ENCODE measurements at regions not wholly inside any gene's neighbourhood (a gene's known extent, or its start where the extent isn't known, plus 50 kb on each side); places are given as distances from the start of the nearest gene placed in this dataset.

GRCh38 chr10:21247592-21247991 is 277.9 kb downstream of the SKIDA1 start:
- DNase-seq, result no peak

GRCh38 chr10:21246178-21246577 is 279.3 kb downstream of the SKIDA1 start:
- no peak for DNase-seq

GRCh38 chr10:21243748-21244257 is 281.7 kb downstream of the SKIDA1 start:
- no peak for DNase-seq

GRCh38 chr10:21242915-21243314 is 282.6 kb downstream of the SKIDA1 start:
- DNase-seq, result no peak

GRCh38 chr10:21238717-21239116 is 286.8 kb downstream of the SKIDA1 start:
- no peak for DNase-seq

- no peak for DNase-seq
Measured at GRCh38 chr10:21238044-21238443, 287.4 kb downstream of the SKIDA1 start.

GRCh38 chr10:21234761-21235160 is 290.7 kb downstream of the SKIDA1 start:
- no peak for DNase-seq

- no peak for DNase-seq
Measured at GRCh38 chr10:21230219-21230618, 295.3 kb downstream of the SKIDA1 start.

GRCh38 chr10:21217748-21218367 is 307.6 kb downstream of the SKIDA1 start:
- DNase-seq, result no peak

GRCh38 chr10:21217107-21217506 is 308.4 kb downstream of the SKIDA1 start:
- no peak for DNase-seq

GRCh38 chr10:21214329-21214728 is 311.2 kb downstream of the SKIDA1 start:
- no peak for DNase-seq

- DNase-seq, result no peak
Measured at GRCh38 chr10:21213381-21213780, 312.1 kb downstream of the SKIDA1 start.

GRCh38 chr10:21212912-21213311 is 312.6 kb downstream of the SKIDA1 start:
- no peak for DNase-seq

GRCh38 chr10:21212348-21212747 is 313.1 kb downstream of the SKIDA1 start:
- DNase-seq, result no peak

GRCh38 chr10:21209495-21209894 is 312.4 kb upstream of the NEBL start:
- no peak for DNase-seq

- no peak for DNase-seq
Measured at GRCh38 chr10:21208666-21209316, 311.7 kb upstream of the NEBL start.

GRCh38 chr10:21207852-21208646 is 310.9 kb upstream of the NEBL start:
- no peak for DNase-seq

- no peak for DNase-seq
Measured at GRCh38 chr10:21205328-21205727, 308.2 kb upstream of the NEBL start.

GRCh38 chr10:21203473-21204107 is 306.5 kb upstream of the NEBL start:
- DNase-seq, result no peak

- no peak for DNase-seq
Measured at GRCh38 chr10:21202776-21203462, 305.8 kb upstream of the NEBL start.

- DNase-seq, result no peak
Measured at GRCh38 chr10:21199501-21199900, 302.4 kb upstream of the NEBL start.

- no peak for DNase-seq
Measured at GRCh38 chr10:21197838-21198237, 300.7 kb upstream of the NEBL start.
